ENCODE measurements at regions not wholly inside any gene's neighbourhood (a gene's known extent, or its start where the extent isn't known, plus 50 kb on each side); places are given as distances from the start of the nearest gene placed in this dataset.
"Not testable (repeated sequence)": the region's sequence is repeated elsewhere in the genome, so short reads cannot be mapped to it uniquely, and the experiment has no call there.

DNA sequence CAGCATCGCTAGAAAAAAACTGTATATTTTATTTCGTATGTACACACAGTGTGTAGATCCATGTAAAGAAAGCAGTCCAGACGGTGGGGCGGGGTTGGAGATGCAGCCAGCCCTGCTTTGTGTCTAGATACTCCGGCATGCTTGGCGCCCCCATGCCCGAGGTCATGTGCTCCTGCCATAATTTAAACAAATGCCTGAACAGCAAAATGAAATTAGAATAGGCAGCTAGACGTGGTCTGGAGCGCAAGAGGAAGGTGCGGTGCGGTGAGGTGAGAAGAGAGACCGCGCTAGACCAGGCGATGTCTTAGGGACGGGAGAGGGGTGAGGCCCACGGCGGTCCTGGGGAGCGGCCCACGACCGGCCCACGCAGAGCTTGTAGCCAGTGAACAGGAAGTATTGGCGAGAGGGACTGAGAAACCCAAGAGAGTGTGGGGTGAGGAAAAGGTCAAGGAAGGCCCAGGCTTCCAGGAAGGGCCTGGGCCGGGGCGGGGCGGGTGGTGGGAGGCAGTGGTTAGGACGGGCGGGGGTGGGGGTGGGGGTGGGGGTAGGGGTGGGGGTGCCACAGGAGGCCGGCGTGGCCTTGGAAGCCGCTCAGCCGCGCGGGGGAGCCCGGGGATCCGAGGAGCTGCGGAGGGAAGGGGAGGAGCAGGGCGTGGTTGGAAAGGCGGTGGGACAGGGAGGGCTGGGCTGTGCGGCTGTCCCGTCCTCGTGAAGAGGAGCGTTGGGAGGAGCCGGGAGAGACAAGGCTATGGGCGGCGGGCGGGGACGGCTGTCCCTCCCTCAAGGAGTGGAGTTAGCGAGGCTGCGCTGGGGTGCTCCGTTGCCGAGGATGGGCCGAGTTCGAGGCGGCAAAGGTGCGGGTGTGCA, 254.7 kb upstream of the SGCG start:
- no peaks in the 10 kb centered on the region for H3K36me3 ChIP-seq (ENCODE audit: low read depth)
- no peaks in the 10 kb centered on the region for H3K27me3 ChIP-seq (ENCODE audit: insufficient read depth, poor library complexity, severe bottlenecking)
- TF ChIP-seq, protein P1, sequence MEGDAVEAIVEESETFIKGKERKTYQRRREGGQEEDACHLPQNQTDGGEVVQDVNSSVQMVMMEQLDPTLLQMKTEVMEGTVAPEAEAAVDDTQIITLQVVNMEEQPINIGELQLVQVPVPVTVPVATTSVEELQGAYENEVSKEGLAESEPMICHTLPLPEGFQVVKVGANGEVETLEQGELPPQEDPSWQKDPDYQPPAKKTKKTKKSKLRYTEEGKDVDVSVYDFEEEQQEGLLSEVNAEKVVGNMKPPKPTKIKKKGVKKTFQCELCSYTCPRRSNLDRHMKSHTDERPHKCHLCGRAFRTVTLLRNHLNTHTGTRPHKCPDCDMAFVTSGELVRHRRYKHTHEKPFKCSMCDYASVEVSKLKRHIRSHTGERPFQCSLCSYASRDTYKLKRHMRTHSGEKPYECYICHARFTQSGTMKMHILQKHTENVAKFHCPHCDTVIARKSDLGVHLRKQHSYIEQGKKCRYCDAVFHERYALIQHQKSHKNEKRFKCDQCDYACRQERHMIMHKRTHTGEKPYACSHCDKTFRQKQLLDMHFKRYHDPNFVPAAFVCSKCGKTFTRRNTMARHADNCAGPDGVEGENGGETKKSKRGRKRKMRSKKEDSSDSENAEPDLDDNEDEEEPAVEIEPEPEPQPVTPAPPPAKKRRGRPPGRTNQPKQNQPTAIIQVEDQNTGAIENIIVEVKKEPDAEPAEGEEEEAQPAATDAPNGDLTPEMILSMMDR (IDR thresholded peaks at IDR 0.05; ENCODE audit: poor library complexity, severe bottlenecking) = no peak
- no peaks in the 10 kb centered on the region for H3K9me3 ChIP-seq (ENCODE audit: severe bottlenecking)
- no peak overlapping the region for H3K27ac ChIP-seq (ENCODE audit: poor library complexity, severe bottlenecking)
- no peak overlapping the region for H3K4me3 ChIP-seq (ENCODE audit: severe bottlenecking)
- DNase-seq (ENCODE audit: low spot score) (no peak), ATAC-seq (ENCODE audit: low read depth) (no peak)
- H3K4me1 ChIP-seq (ENCODE audit: insufficient read depth, poor library complexity, severe bottlenecking) = no peaks in the 10 kb centered on the region

- no peak for ATAC-seq (ENCODE audit: low read depth)
- TF ChIP-seq, protein P1 (IDR thresholded peaks at IDR 0.05; ENCODE audit: poor library complexity, severe bottlenecking) = no peak
- H3K4me1 ChIP-seq (ENCODE audit: insufficient read depth, poor library complexity, severe bottlenecking) = no peaks in the 10 kb centered on the region
- no peaks in the 10 kb centered on the region for H3K9me3 ChIP-seq (ENCODE audit: severe bottlenecking)
- H3K4me3 ChIP-seq (ENCODE audit: severe bottlenecking) = no peak overlapping the region
- DNase-seq (ENCODE audit: low spot score) = no peak
- no peaks in the 10 kb centered on the region for H3K36me3 ChIP-seq (ENCODE audit: low read depth)
- H3K27me3 ChIP-seq (ENCODE audit: insufficient read depth, poor library complexity, severe bottlenecking) = no peaks in the 10 kb centered on the region
- no peak overlapping the region for H3K27ac ChIP-seq (ENCODE audit: poor library complexity, severe bottlenecking)
Measured at GRCh38 chr13:22926748-22927400, 253.9 kb upstream of the SGCG start.

GRCh38 chr13:22927845-22928244, 252.9 kb upstream of the SGCG start:
- H3K36me3 ChIP-seq (ENCODE audit: low read depth); H3K4me1 ChIP-seq (ENCODE audit: insufficient read depth, poor library complexity, severe bottlenecking); H3K4me3 ChIP-seq (ENCODE audit: severe bottlenecking); DNase-seq (ENCODE audit: low spot score); H3K9me3 ChIP-seq (ENCODE audit: severe bottlenecking); H3K27ac ChIP-seq (ENCODE audit: poor library complexity, severe bottlenecking); ATAC-seq (ENCODE audit: low read depth); H3K27me3 ChIP-seq (ENCODE audit: insufficient read depth, poor library complexity, severe bottlenecking): not testable (repeated sequence)

DNA sequence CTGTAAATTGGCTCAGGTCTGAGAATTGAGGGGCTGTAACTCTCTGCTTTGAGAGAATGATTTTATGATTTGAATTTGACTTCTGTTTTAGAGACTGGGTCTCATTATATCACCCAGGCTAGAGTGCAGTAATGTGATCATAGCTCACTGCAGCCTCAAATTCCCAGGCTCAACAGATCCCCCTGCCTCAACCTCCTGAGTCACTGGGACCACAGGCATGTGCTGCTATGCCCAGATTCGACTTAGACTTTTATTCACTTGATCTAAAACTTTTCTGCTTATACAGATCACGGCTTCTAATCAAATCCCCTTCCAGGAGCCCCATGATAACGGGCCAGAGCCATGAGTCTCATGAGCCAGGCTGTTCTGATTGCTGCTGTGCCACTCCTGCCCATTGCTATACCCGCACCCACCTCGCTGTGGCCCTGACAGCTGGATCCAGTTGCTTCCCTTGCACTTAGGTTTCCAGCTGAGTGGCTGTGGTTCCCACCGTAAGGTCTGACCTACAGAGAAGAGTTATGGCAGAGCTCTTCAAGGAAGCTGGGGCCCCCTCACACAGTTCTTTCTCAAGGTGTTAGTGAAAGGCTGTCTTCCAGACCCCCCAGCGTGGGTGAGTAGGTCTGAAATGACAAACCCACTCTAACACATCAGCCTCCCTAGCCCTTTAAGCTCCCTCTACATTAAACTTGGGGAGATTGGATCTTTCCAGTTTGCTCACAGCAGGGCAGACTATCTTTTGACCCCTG, 251.2 kb upstream of the SGCG start:
- Histone ChIP-seq H3K4me1 (ENCODE audit: insufficient read depth, poor library complexity, severe bottlenecking) (no peaks in the 10 kb centered on the region), H3K27ac (ENCODE audit: poor library complexity, severe bottlenecking) (no peak overlapping the region), H3K27me3 (ENCODE audit: insufficient read depth, poor library complexity, severe bottlenecking) (no peaks in the 10 kb centered on the region), H3K4me3 (ENCODE audit: severe bottlenecking) (no peak overlapping the region), H3K36me3 (ENCODE audit: low read depth) (no peaks in the 10 kb centered on the region), H3K9me3 (ENCODE audit: severe bottlenecking) (no peaks in the 10 kb centered on the region)
- ATAC-seq (ENCODE audit: low read depth) (no peak), DNase-seq (ENCODE audit: low spot score) (no peak)
- TF ChIP-seq, protein P1 (IDR thresholded peaks at IDR 0.05; ENCODE audit: poor library complexity, severe bottlenecking) = no peak

DNA sequence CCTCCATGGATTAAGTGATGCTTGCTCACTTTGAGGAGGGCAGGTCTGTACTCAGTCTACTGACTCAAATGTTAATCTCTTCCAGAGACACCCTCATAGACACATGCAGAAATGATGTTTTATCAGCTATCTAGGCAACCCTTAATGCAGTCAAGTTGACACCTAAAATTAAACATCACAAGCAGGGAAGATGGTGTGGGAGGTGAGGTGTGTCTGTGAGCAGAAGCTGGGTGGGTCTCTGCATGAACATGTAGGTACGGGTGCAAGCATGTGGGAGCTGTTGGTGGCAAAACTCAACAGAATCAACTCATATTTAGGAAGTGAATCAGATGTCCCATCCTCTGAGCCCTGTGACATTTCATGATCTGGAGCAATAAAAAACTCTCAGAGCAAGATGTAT, 249.2 kb upstream of the SGCG start:
- ATAC-seq (ENCODE audit: low read depth) (no peak), DNase-seq (ENCODE audit: low spot score) (no peak)

GRCh38 chr13:22932632-22933412, 248.0 kb upstream of the SGCG start:
- not testable (repeated sequence) for H3K27me3 ChIP-seq (ENCODE audit: insufficient read depth, poor library complexity, severe bottlenecking); H3K27ac ChIP-seq (ENCODE audit: poor library complexity, severe bottlenecking); ATAC-seq (ENCODE audit: low read depth); DNase-seq (ENCODE audit: low spot score); H3K4me1 ChIP-seq (ENCODE audit: insufficient read depth, poor library complexity, severe bottlenecking); H3K4me3 ChIP-seq (ENCODE audit: severe bottlenecking); H3K9me3 ChIP-seq (ENCODE audit: severe bottlenecking); H3K36me3 ChIP-seq (ENCODE audit: low read depth)

More for the DNA sequence above, 249.2 kb upstream of the SGCG start:
- Histone ChIP-seq H3K4me3 (ENCODE audit: severe bottlenecking) (no peak overlapping the region), H3K9me3 (ENCODE audit: severe bottlenecking) (no peaks in the 10 kb centered on the region), H3K27ac (ENCODE audit: poor library complexity, severe bottlenecking) (no peak overlapping the region), H3K27me3 (ENCODE audit: insufficient read depth, poor library complexity, severe bottlenecking) (no peaks in the 10 kb centered on the region), H3K36me3 (ENCODE audit: low read depth) (no peaks in the 10 kb centered on the region), H3K4me1 (ENCODE audit: insufficient read depth, poor library complexity, severe bottlenecking) (no peaks in the 10 kb centered on the region)
- TF ChIP-seq, protein P1 (IDR thresholded peaks at IDR 0.05; ENCODE audit: poor library complexity, severe bottlenecking) = no peak
